DOHH2 (cell line): ENCODE measurements at regions not wholly inside any gene's neighbourhood (a gene's known extent, or its start where the extent isn't known, plus 50 kb on each side); places are given as distances from the start of the nearest gene placed in this dataset.

Experiments
- H3F3A ChIP-seq: fragments of 200-600 bp; sonication (generic), shearing (Covaris generic); 2 replicates; pipeline ENCODE4 v1.6.0; 2016; ENCODE audit warnings: antibody characterized with exemption, mild to moderate bottlenecking; ENCODE audit not compliant: control insufficient read depth, insufficient read depth
- H3K27ac ChIP-seq: fragments of 200-600 bp; sonication (generic); 2 replicates; pipeline ENCODE4 v1.5.1; 2014; ENCODE audit warnings: low read depth, mild to moderate bottlenecking, low read length, moderate library complexity
- H3K27me3 ChIP-seq: fragments of 200-600 bp; sonication (generic); 2 replicates; pipeline ENCODE4 v1.6.1; 2014; ENCODE audit warnings: mild to moderate bottlenecking, low read length, mixed read lengths; ENCODE audit not compliant: control insufficient read depth
- H3K36me3 ChIP-seq: fragments of 200-600 bp; sonication (generic); 2 replicates; pipeline ENCODE4 v1.6.1; 2014; ENCODE audit warnings: mild to moderate bottlenecking, low read length, moderate library complexity, mixed read lengths; ENCODE audit not compliant: control insufficient read depth
- H3K4me1 ChIP-seq: fragments of 200-600 bp; sonication (generic); 2 replicates; pipeline ENCODE4 v1.6.1; 2014; ENCODE audit warnings: mild to moderate bottlenecking, low read length, mixed read lengths; ENCODE audit not compliant: control insufficient read depth
- H3K4me2 ChIP-seq: fragments of 200-600 bp; sonication (generic); 2 replicates; pipeline ENCODE4 v1.6.0; 2014; ENCODE audit warnings: mild to moderate bottlenecking, low read length, moderate library complexity
- H3K4me3 ChIP-seq: fragments of 200-600 bp; sonication (generic); 2 replicates; pipeline ENCODE4 v1.5.1; 2014; ENCODE audit warnings: mild to moderate bottlenecking, low read length, mixed read lengths
- H3K79me2 ChIP-seq: fragments of 200-600 bp; sonication (generic); 2 replicates; pipeline ENCODE4 v1.6.1; 2014; ENCODE audit warnings: mild to moderate bottlenecking, low read length, mixed read lengths; ENCODE audit not compliant: control insufficient read depth
- H3K9me2 ChIP-seq: fragments of 200-600 bp; sonication (generic); replicated peaks from 2 replicates; pipeline ENCODE4 v1.6.1; 2014; ENCODE audit warnings: mild to moderate bottlenecking, low read length, mixed read lengths; ENCODE audit not compliant: control insufficient read depth
- H3K9me3 ChIP-seq: fragments of 200-600 bp; sonication (generic); 2 replicates; pipeline ENCODE4 v1.6.1; 2014; ENCODE audit warnings: antibody characterized with exemption, low read length, mixed read lengths; ENCODE audit not compliant: control insufficient read depth, insufficient read depth
- H4K20me1 ChIP-seq: fragments of 200-600 bp; sonication (generic); 2 replicates; pipeline ENCODE4 v1.6.0; 2014; ENCODE audit warnings: low read depth, mild to moderate bottlenecking, antibody characterized with exemption, low read length, moderate library complexity; ENCODE audit not compliant: control insufficient read depth, insufficient read depth
- CTCF ChIP-seq: fragments of 200-600 bp; sonication (generic); IDR thresholded peaks from one replicate; pipeline ENCODE4 v1.5.1; 2014; ENCODE audit warnings: antibody characterized with exemption, mild to moderate bottlenecking, low read depth, low read length; ENCODE audit not compliant: poor library complexity, severe bottlenecking
- EZH2phosphoT487 ChIP-seq: fragments of 200-600 bp; sonication (generic); IDR thresholded peaks from 2 replicates; pipeline ENCODE4 v1.6.1; 2017; ENCODE audit warnings: borderline replicate concordance, mild to moderate bottlenecking, antibody characterized with exemption, low read length, moderate library complexity, mixed read lengths

- H3K9me2 ChIP-seq: no peaks in the 10 kb centered on the region
- H3K27ac ChIP-seq: no peak overlapping the region
- no peaks in the 10 kb centered on the region for H3K9me3 ChIP-seq
- no peaks in the 10 kb centered on the region for H3F3A ChIP-seq
- H3K4me3 ChIP-seq: no peak overlapping the region
- no peak for TF ChIP-seq EZH2phosphoT487
- no peak for TF ChIP-seq CTCF
- no peaks in the 10 kb centered on the region for H3K36me3 ChIP-seq
- H3K4me1 ChIP-seq: no peaks in the 10 kb centered on the region
- H3K4me2 ChIP-seq: no peak overlapping the region
- H3K27me3 ChIP-seq: 0 out of 2 replicates have a peak, but pooled peaks cover 3% of the 10 kb centered on the region
- H3K79me2 ChIP-seq: no peaks in the 10 kb centered on the region
- H4K20me1 ChIP-seq: no peaks in the 10 kb centered on the region
Observed at GRCh38 chr4:129335818-129336217, 239.9 kb downstream of the C4orf33 start.

GRCh38 chr4:129336457-129337227, 240.7 kb downstream of the C4orf33 start:
- H3K4me2 ChIP-seq: no peak overlapping the region
- 0 out of 2 replicates have a peak, but pooled peaks cover 3% of the 10 kb centered on the region for H3K27me3 ChIP-seq
- no peaks in the 10 kb centered on the region for H3K9me3 ChIP-seq
- H3K4me3 ChIP-seq: no peak overlapping the region
- TF ChIP-seq CTCF (no peak), EZH2phosphoT487 (no peak)
- no peaks in the 10 kb centered on the region for H3K9me2 ChIP-seq
- H3F3A ChIP-seq: no peaks in the 10 kb centered on the region
- H3K27ac ChIP-seq: no peak overlapping the region
- no peaks in the 10 kb centered on the region for H3K79me2 ChIP-seq
- H4K20me1 ChIP-seq: no peaks in the 10 kb centered on the region
- H3K36me3 ChIP-seq: no peaks in the 10 kb centered on the region
- no peaks in the 10 kb centered on the region for H3K4me1 ChIP-seq

GRCh38 chr4:129337228-129337620, 241.3 kb downstream of the C4orf33 start:
- Histone ChIP-seq H3K36me3 (no peaks in the 10 kb centered on the region), H3K27ac (no peak overlapping the region), H3K4me2 (no peak overlapping the region), H3K9me2 (no peaks in the 10 kb centered on the region), H3K4me3 (no peak overlapping the region), H3F3A (no peaks in the 10 kb centered on the region), H3K4me1 (no peaks in the 10 kb centered on the region), H3K9me3 (no peaks in the 10 kb centered on the region), H4K20me1 (no peaks in the 10 kb centered on the region), H3K79me2 (no peaks in the 10 kb centered on the region), H3K27me3 (no peaks in the 10 kb centered on the region)
- no peak for TF ChIP-seq CTCF
- no peak for TF ChIP-seq EZH2phosphoT487
